AG10803 (cell line): ENCODE measurements at regions not wholly inside any gene's neighbourhood (a gene's known extent, or its start where the extent isn't known, plus 50 kb on each side); places are given as distances from the start of the nearest gene placed in this dataset.

ENCODE experiments used
- DNase-seq: peaks from one replicate; pipeline ENCODE4 v3.0.0; 2010; ENCODE audit warnings: low read depth
- H3K4me3 ChIP-seq: 2 replicates; pipeline ENCODE4 v1.5.1; 2011; ENCODE audit warnings: mild to moderate bottlenecking, low read length, control low read depth
- CTCF ChIP-seq: conservative IDR thresholded peaks from 2 replicates; pipeline ENCODE4 v1.5.1; 2011; ENCODE audit warnings: mild to moderate bottlenecking, low read length, control low read depth, inconsistent platforms

GRCh38 chr5:77893225-77893860, 117.2 kb upstream of the TBCA start:
- H3K4me3 ChIP-seq = no peak overlapping the region
- DNase-seq = peak; percentile 92
- TF ChIP-seq CTCF = no peak

GRCh38 chr5:77892061-77893010, 116.2 kb upstream of the TBCA start:
- DNase-seq = no peak
- H3K4me3 ChIP-seq = no peak overlapping the region
- no peak for TF ChIP-seq CTCF

- no peak overlapping the region for H3K4me3 ChIP-seq
- DNase-seq = no peak
- TF ChIP-seq CTCF = no peak
Observed at GRCh38 chr5:77885519-77885918, 109.4 kb upstream of the TBCA start.

- peak; percentile 53 for DNase-seq
- H3K4me3 ChIP-seq = no peak overlapping the region
- TF ChIP-seq CTCF = no peak
Observed at GRCh38 chr5:77882670-77883257, 106.6 kb upstream of the TBCA start.

GRCh38 chr5:77881528-77881927, 105.4 kb upstream of the TBCA start:
- TF ChIP-seq CTCF = no peak
- no peak overlapping the region for H3K4me3 ChIP-seq
- no peak for DNase-seq

GRCh38 chr5:77877516-77878355, 101.6 kb upstream of the TBCA start:
- no peak for TF ChIP-seq CTCF
- no peak for DNase-seq
- H3K4me3 ChIP-seq = no peak overlapping the region
